ENCODE measurements at regions not wholly inside any gene's neighbourhood (a gene's known extent, or its start where the extent isn't known, plus 50 kb on each side); places are given as distances from the start of the nearest gene placed in this dataset.
A peak's percentile ranks its signal among the peaks of the same experiment; 100 is the strongest.

DNA sequence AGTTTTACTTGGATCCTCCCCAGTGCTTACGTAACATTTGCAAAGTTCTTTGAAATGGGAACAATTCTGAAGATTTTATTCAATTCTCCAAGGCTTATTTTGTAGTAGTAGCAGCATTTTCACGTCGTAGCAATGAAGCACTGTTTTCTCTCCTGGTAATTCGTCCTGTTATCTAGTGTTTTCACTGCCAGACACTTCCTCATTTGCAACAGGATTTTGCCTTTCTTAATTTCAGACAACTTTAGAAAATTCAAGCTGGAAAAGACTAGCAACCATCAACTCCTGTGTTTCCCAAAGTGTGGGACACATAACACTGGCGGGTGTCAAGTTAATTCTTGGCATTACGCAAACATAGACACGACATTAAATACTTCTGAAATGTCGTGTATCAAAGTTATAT lies 131.6 kb downstream of the CHD9NB start:
- Mint-ChIP-seq H3K36me3 (ENCODE audit: low read depth) (no peaks in the 10 kb centered on the region), H3K4me1 (no peaks in the 10 kb centered on the region), H3K27me3 (ENCODE audit: insufficient read depth) (no peaks in the 10 kb centered on the region), H3K27ac (no peak overlapping the region), H3K9me3 (no peaks in the 10 kb centered on the region), H3K4me3 (no peak overlapping the region)
- H3K27me3 ChIP-seq (ENCODE audit: control insufficient read depth, insufficient read depth, low read length, poor library complexity, severe bottlenecking) = no peaks in the 10 kb centered on the region
- no peaks in the 10 kb centered on the region for H3K9me3 ChIP-seq (ENCODE audit: control insufficient read depth, low read length)
- H3K36me3 ChIP-seq (ENCODE audit: control insufficient read depth, insufficient read depth, low read length) = no peaks in the 10 kb centered on the region
- no peak overlapping the region for H3K27ac ChIP-seq (ENCODE audit: low read depth, low read length)
- no peak for DNase-seq
- no peaks in the 10 kb centered on the region for H3K4me1 ChIP-seq (ENCODE audit: control insufficient read depth, insufficient read depth, low read length)
- H3K9ac ChIP-seq (ENCODE audit: extremely low read depth, low read length, poor library complexity, severe bottlenecking) = no peak overlapping the region
- WGBS, 2 experiments (ENCODE audit: insufficient coverage in 1 of 2, insufficient read length in 1 of 2) = 94 to 98% methylated on average over 8 of the region's 8 CpGs
- no peak for TF ChIP-seq CTCF (conservative IDR thresholded peaks at IDR 0.05)
- H3K4me3 ChIP-seq (ENCODE audit: low read length) = no peak overlapping the region

GRCh38 chr16:52920331-52920730 lies 132.4 kb downstream of the CHD9NB start:
- DNase-seq = no peak

DNA sequence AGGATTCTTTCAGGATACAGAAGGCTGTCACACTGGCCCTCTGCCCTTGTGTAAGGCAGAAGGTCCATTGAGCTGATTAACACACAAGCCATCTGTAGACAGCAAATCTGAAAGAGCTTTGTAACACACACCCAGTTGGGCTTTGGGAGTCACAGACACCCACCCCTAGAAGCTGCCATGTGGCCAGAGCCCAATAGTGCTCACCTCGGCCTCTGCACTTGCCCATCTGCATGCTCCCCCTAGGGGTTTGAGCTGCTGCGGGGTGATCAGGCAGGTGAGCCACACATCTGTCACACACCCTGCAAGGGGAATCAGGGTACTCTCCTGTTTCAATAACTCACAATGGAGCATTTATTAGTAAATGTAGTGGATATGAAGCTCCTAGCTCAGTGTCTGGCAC lies 138.3 kb downstream of the CHD9NB start:
- no peak overlapping the region for H3K27ac Mint-ChIP-seq
- peaks cover 2% of the 10 kb centered on the region for H3K27me3 Mint-ChIP-seq (ENCODE audit: insufficient read depth)
- no peaks in the 10 kb centered on the region for H3K9me3 ChIP-seq (ENCODE audit: control insufficient read depth, low read length)
- no peaks in the 10 kb centered on the region for H3K9me3 Mint-ChIP-seq
- H3K4me1 Mint-ChIP-seq = no peaks in the 10 kb centered on the region
- DNase-seq = peak; percentile 59
- H3K36me3 ChIP-seq (ENCODE audit: control insufficient read depth, insufficient read depth, low read length) = no peaks in the 10 kb centered on the region
- 80 to 84% methylated on average over 1 to 2 of the region's 2 CpGs for WGBS, 2 experiments (ENCODE audit: insufficient coverage in 1 of 2, insufficient read length in 1 of 2)
- TF ChIP-seq CTCF (conservative IDR thresholded peaks at IDR 0.05) = peak; percentile 45
- H3K4me1 ChIP-seq (ENCODE audit: control insufficient read depth, insufficient read depth, low read length) = no peaks in the 10 kb centered on the region
- H3K9ac ChIP-seq (ENCODE audit: extremely low read depth, low read length, poor library complexity, severe bottlenecking) = no peak overlapping the region
- H3K36me3 Mint-ChIP-seq (ENCODE audit: low read depth) = no peaks in the 10 kb centered on the region
- no peak overlapping the region for H3K4me3 Mint-ChIP-seq
- no peak overlapping the region for H3K27ac ChIP-seq (ENCODE audit: low read depth, low read length)
- H3K4me3 ChIP-seq (ENCODE audit: low read length) = no peak overlapping the region
- peaks cover 6% of the 10 kb centered on the region for H3K27me3 ChIP-seq (ENCODE audit: control insufficient read depth, insufficient read depth, low read length, poor library complexity, severe bottlenecking)

More at GRCh38 chr16:52920331-52920730, 132.4 kb downstream of the CHD9NB start:
- Histone ChIP-seq H3K9ac (ENCODE audit: extremely low read depth, low read length, poor library complexity, severe bottlenecking) (no peak overlapping the region), H3K4me3 (ENCODE audit: low read length) (no peak overlapping the region), H3K27me3 (ENCODE audit: control insufficient read depth, insufficient read depth, low read length, poor library complexity, severe bottlenecking) (no peaks in the 10 kb centered on the region), H3K4me1 (ENCODE audit: control insufficient read depth, insufficient read depth, low read length) (no peaks in the 10 kb centered on the region), H3K9me3 (ENCODE audit: control insufficient read depth, low read length) (no peaks in the 10 kb centered on the region), H3K27ac (ENCODE audit: low read depth, low read length) (no peak overlapping the region), H3K36me3 (ENCODE audit: control insufficient read depth, insufficient read depth, low read length) (no peaks in the 10 kb centered on the region)
- no peak for TF ChIP-seq CTCF (conservative IDR thresholded peaks at IDR 0.05)
- Mint-ChIP-seq H3K9me3 (no peaks in the 10 kb centered on the region), H3K4me1 (no peaks in the 10 kb centered on the region), H3K27ac (no peak overlapping the region), H3K36me3 (ENCODE audit: low read depth) (no peaks in the 10 kb centered on the region), H3K27me3 (ENCODE audit: insufficient read depth) (no peaks in the 10 kb centered on the region), H3K4me3 (no peak overlapping the region)
- 81 to 88% methylated on average over 5 of the region's 5 CpGs for WGBS, 2 experiments (ENCODE audit: insufficient coverage in 1 of 2, insufficient read length in 1 of 2)

Measured in endodermal cell (in vitro differentiated cells).